Globus pallidus (tissue), 1 donor: ENCODE measurements at regions not wholly inside any gene's neighbourhood (a gene's known extent, or its start where the extent isn't known, plus 50 kb on each side); places are given as distances from the start of the nearest gene placed in this dataset.

ENCODE experiments used
- DNase-seq: peaks from one replicate; pipeline ENCODE4 v3.0.0-alpha.2; 2015; ENCODE audit warnings: low spot score

DNA sequence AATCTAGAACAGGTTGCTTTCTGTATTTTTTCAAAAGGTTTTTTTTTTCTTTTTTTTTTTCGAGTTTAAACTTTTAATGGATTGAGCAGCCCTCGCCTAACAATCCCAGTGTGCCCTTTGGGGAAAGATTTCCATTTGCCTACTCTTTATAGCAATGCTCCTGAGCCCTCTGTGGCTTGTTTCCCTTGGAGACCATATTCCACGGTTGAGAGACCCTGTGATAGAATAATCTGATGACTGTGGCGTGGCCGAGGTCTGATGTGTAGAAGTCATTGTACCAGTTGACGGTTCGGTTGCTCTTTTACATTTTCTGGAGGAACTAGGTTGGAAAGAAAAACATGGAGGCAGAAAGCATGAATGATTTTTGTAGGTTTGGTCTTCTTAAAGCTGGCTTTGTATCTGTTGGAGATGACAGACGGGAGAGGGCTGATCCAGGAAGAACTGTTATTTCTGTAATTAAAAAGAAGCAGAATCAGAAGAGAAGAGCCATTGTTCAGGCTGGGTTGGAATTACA is 305.7 kb upstream of the NRIP1 start:
- DNase-seq, result no peak

DNA sequence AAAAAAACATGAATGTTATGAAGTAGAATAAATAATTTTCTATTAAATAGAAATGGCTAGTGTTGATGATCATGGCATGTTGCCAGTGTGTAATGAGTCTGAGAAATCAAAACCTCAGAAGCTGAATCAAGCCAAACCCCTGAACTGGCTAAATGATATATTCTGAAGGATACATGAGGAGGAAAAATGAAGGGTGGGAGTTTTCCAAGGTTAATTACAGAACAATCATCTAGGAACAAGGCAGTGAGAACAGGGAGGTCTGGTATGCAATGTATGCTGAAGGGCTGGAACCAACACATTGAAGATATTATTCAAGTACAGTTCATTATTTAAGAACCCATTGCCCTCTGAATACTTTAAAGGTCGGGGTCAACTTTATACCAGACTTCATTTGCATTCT is 309.1 kb upstream of the NRIP1 start:
- DNase-seq, result no peak

DNA sequence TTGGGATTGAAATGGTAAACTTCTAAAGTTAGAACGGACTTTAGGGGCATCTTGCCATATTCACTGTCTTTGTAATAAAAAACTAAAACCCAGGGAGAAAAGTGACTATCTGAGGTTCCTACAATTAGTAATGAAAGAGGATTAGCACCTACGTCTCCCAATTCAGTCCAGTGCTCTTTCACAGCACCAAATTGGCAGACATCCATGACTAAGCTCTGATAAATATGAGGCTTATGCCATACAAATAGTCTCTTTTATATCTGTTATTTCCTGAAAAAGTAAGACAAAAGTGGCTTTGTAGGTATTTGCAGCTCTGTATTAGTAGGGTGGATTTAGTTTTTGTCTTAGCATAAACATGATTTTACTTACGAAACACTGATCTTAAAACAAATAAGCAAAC is 315.0 kb upstream of the NRIP1 start:
- DNase-seq, result no peak

DNA sequence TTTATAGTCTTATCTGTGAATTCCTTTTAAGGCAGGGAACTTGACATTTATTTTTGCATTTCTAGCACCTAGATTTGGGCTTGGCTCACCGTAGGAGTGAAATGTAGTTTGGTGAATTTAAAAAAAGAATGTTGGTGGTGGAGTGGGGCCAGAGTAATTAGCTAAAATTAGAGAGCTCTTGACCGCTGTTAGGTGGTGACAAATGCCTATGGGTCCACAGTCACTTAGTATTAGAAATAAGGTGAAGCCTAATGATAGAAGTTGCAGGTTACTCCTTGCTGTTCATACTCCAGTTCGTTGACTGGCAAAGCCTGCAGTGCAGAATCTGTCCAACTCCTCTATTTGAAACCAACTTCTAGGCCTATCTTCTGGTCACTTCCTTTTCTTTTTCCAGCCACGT is 318.8 kb upstream of the NRIP1 start:
- no peak for DNase-seq

DNA sequence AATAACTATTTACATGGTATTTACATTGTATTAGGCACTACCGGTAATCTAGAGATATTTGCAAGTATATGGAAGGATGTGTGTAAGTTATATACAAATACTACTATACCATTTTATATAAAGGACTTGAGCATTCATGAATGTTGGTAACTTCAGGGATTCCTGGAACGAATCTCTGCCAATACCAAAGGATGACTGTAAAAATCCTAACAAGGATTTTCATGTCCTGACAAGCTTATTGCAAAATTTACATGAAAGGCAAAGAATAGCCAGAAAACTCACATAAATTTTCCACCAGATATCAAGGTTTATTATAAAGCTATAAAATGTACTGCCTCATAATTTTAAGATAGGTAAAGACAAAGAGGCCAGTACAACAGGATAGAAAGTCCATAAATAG is 325.2 kb upstream of the NRIP1 start:
- DNase-seq, result no peak

DNA sequence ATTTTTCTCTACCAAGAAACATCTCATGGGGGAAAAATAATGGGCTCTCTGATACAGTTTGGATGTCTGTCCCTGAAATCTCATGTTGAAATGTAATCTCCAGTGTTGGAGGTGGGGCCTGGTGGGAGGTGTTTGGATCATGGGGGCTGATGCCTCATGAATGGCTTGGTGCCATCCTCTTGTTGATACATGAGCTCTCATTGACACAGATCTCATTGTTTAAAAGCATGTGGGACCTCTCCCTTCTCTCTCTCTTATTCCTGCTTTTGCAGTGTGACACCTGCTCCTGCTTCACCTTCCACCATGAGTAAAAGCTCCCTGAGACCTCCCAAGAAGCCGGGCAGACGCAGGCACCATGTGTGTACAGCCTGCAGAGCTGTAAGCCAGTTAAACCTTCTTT is 332.5 kb upstream of the NRIP1 start:
- DNase-seq, result no peak

DNA sequence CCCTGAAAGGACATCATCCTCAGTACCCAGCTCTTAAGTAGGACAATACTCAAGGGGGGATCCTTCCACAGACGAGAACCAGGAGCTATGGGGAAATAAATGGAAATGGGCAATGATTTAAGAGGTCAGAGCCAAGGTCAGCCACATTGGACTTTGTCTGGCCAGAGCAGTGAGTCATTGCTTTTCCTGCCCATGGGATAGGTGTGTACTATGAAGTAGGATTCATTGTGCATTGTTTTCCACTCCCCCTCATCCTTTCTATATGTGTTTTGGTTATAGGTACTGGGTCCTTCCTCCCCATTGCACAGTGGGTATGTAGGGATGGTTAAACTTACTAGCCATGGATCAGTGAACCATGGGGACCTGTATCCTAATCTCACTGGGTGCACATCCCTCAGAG is 328.9 kb upstream of the USP25 start:
- no peak for DNase-seq

DNA sequence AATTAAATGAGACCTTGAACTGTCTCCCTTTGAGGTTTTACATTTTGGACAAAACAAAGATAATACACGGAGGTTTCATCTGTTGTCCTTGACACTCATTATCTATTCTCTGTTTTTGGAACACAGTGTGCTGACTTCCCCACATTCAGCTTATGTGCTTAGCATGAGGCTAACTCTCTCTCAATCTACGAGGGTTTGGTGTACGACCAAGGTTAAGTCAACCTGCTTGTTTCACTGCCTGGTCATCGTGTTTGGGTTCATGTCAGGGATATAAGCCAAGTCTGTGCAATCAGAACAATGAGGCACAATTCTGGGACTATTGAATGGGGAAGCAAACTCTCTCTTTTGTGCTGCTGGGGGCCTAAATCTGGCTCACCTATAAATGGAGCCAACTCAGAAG is 328.5 kb upstream of the USP25 start:
- no peak for DNase-seq

DNA sequence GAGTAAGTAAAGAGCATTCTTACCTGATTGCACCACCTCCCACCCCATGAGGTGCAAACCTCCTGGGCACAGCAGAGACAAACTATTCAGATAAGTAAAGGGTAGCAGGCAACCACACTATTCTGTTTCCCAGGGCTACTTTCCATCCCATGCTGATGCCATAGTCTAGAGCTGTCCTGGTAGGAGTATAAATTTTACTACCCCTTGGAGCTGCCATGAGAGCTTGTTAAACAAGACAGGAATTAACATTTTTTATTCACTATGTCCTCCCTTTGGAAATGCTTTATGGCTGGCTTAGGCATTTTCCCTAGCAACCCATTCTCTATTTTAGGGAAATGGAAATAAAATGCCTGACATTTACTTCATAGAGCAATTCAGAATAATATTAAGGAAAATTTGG is 324.6 kb upstream of the USP25 start:
- DNase-seq, result no peak

DNA sequence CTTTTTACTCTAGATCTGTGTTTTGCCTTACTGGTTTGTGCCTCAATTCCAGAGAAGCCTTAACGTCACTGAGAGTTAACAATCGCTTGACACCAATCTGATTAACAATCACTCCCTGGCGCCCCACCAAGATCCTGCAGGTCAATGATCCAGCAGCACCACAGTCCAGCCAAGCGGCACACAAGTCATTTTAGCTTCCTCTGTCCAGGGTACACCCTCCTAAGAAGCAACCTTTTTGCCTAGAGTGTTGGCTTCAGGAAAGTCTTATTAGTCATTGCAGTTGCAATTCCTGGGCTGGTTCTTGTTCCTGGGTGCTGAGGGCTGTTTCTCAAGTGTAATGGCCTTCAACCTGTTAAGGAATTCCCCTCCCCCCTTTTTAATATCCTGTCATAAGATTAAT is 323.0 kb upstream of the USP25 start:
- DNase-seq, result no peak

DNA sequence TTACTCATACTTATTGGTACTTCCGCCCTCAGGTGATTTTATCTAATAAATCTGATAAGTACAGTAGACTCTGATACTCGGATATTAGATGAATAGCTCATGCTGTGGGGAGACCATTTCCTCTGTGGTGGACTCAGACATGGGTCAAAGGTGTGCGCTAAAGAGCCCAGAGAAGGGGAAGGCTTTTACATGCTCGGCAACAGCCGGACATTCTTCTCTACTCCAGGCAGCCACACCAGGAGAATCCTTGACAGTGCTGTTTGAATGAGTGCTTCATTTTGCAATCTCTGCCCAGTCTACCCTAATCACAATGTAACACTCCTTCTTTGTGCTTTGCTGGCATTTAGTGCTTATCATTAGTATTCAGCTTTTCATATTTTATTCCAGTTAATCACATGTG is 322.2 kb upstream of the USP25 start:
- DNase-seq, result no peak

DNA sequence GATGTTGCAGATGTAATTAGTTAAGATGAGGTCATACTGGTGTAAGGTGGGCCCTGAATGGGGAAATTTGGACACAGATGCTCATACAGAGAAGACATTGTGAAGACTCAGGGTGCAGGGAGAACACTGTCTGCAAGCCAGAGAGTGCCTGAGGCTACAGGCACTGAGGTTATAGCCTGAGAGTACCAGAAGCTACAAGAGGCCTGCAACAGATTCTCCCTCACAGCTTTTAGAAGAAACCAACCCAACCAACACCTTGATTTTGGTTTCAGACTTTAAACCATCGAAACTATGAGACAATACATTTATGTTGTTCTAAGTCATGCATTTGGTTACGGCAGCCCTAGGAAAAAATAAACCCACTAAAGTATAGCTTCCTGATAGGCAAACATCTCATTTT is 321.7 kb upstream of the USP25 start:
- no peak for DNase-seq

DNA sequence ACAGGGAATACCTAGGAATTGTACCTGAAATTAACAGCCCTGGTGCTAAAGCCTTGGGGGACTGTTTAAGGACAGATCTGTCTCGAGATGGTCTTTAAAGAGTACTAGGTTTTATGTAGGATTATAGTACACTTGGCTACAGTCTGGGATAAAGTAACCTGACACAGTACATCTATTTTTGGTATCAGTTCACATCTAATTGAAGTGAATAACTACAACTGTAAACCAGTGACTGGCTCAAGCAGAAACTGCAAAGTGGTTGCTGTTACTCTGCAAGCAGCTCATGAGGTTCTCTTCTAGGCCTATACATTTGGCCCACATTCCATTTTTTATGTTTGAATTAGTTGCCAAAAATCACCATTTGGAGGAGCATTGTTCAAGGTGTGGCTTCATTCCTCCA is 320.8 kb upstream of the USP25 start:
- no peak for DNase-seq

DNA sequence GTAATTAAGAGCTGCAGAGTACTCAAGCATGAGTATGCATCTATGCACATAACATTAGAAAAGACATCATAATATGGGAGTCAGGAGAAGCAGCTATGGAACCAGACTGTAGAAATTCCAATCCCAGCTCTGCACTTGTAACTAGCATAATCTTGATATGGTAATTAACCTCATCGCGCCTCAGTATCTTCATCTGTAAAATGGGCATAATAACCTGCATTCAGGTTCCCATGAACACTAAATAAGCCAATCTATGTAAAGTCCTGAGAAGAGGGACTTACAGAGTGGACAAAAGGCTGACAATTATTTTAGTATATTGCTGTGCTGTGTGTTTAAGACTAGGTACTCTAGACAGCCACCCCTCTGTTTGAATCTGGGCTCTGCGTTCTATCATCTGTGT is 318.9 kb upstream of the USP25 start:
- DNase-seq, result no peak

DNA sequence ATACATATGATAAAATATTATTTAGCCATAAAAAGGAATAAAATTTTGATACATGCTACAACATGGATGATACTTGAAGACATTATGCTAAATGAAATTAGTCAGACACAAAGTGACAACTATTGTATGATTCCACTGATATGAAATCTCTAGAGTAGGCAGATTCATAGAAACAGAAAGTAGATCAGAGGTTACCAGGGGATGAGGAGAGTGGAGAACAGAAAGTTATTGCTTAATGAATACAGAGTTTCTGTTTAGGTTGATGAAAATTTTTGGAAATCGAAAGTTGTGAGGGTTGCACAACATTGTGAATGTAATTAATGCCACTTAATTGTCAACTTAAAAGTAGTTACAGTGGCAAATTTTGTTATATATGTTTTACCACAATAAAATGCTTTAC is 315.7 kb upstream of the USP25 start:
- DNase-seq, result no peak

DNA sequence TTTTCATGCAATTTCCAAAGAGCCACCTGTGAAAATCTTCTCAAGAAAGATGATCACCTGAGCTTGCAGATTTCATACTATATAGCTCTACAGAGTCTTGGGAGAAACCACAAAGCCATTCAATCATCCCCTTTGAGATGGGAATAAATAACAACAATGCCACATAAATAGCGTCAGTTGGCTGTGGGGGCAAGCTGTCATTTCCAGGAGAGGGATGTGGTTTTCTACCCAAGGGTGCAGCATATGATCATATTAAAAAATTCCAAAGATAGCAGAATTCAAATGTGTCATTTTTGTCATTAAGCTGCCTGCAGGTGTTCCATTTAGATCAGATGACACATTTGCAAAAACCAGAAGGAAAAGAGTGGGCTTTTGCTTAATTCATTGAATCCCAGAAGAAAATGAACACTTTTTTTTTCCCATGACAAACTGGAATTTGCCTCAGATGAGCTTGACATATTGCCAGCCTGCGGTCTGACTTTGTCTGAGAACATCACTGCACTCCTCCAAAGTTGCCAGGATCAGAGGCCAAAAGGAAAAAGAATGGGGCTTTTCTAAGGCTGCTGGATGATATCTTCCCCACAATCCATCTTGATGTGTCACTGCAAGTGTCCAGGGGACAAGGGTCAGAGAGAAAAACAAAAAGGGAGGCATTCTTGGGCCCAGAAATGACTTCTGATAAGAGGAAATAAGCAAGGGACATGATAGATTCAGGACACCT is 314.1 kb upstream of the USP25 start:
- DNase-seq, result no peak

DNA sequence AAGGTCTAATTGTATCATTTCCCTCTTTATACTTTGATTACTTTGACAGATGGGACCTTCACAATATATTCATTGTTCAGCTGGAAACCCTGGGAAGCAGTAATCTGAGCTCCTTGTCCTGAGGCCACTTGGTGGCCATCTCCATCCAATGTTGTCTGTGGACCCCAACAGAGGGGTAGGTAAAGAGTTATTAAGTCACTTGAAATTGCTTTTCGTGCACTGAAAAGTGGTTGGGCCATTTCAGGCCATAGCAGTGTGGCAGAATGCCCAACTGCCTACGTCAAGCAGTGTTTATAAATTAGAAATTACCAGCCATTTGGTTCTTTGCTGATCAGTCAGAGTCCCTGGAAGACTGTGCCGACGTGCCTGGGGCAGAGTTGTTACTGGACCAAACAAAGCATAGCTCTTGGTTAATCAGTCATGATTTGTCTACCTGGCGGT is 308.3 kb upstream of the USP25 start:
- DNase-seq, result no peak

DNA sequence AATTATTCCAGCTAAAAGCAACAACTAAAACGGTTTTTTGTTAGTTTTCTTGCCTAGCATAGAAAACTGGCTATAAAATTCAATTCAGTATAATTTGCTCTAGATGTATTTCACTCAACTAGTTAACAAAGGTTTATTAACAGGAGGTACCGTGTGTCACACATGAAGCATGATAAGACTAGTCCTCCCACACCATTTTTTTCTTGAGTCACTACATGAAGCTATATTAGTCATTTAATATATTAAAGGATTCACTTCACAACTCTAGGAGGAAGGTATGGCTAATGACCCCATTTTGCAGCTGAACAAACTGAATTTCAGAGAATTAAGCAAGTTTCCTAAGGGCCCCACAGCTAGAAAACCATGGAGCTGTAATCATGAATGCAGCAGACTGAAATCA is 307.8 kb upstream of the USP25 start:
- no peak for DNase-seq

DNA sequence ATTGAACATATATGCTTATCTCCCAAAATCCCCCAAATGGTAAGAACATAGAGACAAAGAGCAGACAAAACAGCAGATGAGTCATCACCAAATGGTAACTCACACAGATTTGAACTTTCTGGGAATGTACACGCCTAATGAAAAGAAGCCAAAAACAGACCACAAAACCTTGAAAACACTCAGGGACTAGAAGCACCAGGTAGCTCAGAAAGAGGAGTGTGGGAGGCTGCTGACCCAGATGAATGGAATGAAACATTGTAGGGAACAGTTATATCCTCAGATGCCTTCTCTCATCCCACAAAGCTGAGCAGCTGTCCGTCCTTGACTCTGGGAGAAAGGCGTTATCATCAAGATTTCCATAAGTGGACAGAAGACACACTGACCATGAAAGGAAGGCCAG is 307.0 kb upstream of the USP25 start:
- no peak for DNase-seq

DNA sequence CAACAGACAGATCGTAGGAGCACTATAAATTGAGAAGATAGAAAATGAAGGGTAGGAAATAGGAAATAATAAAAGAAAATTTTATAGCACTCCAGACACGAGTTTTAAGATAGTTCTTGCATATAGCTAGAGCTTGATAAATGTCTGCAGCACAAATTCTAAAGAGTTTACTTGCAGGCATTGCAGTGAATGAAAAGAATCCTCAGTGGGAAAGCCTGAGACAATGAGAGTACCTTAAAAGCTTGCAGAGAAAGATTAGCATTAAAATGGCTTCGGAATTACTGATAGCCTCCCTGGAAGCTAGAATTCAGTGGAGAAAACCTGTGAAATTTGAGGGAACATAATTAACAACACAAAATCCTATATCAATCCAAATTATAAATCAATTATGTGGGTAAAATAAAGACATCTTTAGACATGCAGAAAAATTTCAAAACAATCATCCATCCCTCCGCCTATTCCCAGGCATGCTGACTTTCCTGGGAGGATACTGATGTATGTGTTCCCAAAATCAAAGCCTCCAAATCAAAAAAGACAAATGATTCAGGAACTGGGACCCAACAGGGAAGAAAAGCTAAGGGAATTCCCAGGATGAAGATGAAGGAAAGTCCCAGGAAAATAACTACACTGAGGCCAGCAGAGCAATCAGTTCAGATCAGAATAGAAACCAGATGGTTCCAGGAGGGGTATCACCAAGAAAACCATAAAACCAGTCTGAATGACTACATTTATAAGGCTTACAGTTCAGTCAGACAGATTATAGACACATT is 305.9 kb upstream of the USP25 start:
- no peak for DNase-seq

DNA sequence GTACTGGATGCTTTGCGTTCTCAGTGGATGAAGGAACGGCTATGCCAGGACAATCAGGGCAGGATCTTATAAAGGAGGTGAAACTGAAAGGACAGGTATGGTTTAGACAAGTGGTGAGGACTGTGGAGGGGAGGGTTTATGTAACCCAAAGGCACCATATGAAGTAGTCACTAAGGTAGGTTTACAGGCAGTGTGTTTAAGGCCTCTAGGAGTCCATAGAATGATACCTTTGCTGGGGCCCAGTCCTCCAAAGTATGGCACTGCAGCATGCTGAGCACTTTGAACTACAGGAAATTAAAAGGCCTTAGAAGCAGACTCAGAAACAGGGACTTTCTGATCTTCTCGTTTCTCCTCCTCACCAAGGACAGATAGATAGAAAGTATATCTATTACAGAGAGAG is 304.7 kb upstream of the USP25 start:
- DNase-seq, result no peak

DNA sequence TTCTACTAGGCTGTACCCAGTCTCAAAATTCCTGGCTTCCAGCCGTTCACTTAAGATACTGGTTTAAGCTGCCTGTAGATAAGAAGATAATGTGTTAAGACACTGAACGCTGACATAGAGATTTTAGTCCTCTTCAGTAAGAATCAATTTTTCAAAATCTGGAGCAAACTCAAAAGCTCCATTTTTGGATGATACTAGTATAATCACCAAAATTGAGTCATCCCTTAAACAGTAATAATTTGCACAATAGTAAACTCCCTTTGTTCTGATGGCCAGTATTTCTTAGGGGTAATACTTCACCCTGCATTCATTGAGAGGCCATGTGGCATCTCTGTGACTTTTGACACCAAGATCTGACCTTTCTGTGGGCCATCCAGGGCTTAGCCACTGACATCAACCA is 299.8 kb upstream of the USP25 start:
- DNase-seq, result no peak

DNA sequence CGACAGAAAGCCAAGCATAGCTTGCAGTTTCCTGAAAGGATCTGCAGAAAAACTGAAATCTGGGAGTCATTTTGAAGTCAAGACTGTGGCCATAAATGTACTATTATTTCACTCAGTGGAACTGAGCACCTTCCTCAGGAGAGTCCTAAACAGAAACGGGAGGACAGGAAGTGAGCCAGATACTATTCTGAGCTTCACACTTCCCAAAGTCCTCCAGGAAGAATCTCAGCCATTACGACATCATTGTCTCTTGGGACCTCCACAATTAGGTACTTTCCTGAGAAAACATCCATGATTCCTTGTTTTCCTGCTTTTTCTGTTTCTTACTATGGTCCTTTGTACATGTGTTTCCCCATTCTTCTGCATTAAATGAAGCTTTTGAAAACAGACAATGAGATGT is 299.2 kb upstream of the USP25 start:
- DNase-seq, result no peak

DNA sequence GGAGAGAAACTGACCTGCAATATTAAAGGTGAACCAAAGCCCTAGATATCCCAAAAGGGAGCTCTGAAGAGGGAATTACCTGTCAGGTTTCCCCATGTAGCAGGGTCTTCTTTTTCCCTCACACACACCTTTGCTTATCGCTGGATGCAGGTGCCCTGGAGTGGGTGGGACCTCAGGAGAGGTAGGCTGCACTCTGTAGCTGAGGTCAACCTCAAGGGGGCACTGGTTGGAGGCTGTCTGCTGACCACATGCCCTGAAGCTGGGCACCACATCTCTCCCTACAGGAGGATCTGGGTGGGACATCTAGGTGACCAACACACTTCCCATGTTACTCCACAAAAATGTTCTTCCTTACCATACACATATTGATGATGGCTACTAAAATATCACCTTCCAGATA is 298.7 kb upstream of the USP25 start:
- DNase-seq, result no peak
